GM12878 (cell line): ENCODE measurements at regions not wholly inside any gene's neighbourhood (a gene's known extent, or its start where the extent isn't known, plus 50 kb on each side); places are given as distances from the start of the nearest gene placed in this dataset.

Experiments used
- ATAC-seq: fragments of 200-7000 bp; cut with Tn5 transposase; 3 replicates; pipeline ENCODE4 v1.9.1; 2020; ENCODE audit warnings: mild to moderate bottlenecking, moderate library complexity
- BruUV-seq: library from RNA; stranded (reverse); fragments of 400-500 nt; replicated peaks from 2 replicates; lab custom pipeline; 2021; lab: Mats Ljungman, UMichigan
- CTCF ChIA-PET: fragments of 300-600 bp; sonication (Branson Sonifier 250); formaldehyde crosslinking; extraction: SDS; loops from one replicate; lab custom pipeline; 2021; ENCODE audit warnings: inconsistent platforms; lab: Yijun Ruan, JAX
- POLR2A ChIA-PET: fragments of 350-600 bp; formaldehyde crosslinking; extraction: SDS; loops from one replicate; lab custom pipeline; 2021; ENCODE audit warnings: inconsistent platforms; lab: Charles Lee
- RAD21 ChIA-PET: fragments of 300-600 bp; sonication (Branson Sonifier 250); formaldehyde crosslinking; loops from one replicate; lab custom pipeline; 2023; ENCODE audit warnings: antibody characterized with exemption; ENCODE audit not compliant: unreplicated experiment; lab: Charles Lee
- SMC1A ChIA-PET: fragments of 300-600 bp; sonication (Branson Sonifier 250); formaldehyde crosslinking; loops from one replicate; lab custom pipeline; 2023; ENCODE audit not compliant: unreplicated experiment, uncharacterized antibody; lab: Charles Lee
- DNase-seq: peaks from one replicate; pipeline ENCODE4 v3.0.0-alpha.2; 2011; ENCODE audit warnings: low read depth, low spot score
- FAIRE-seq: peaks from 3 replicates; lab custom pipeline; 2011; peaks lifted over from hg19 to GRCh38; lab: Jason Lieb, UNC
- H2AFZ ChIP-seq: 2 replicates; pipeline ENCODE4 v1.6.0; 2011; ENCODE audit warnings: low read depth, low read length, control low read depth; ENCODE audit not compliant: control insufficient read depth
- H3K27ac ChIP-seq: 2 replicates; pipeline ENCODE4 v1.5.1; 2011; ENCODE audit warnings: control low read depth; ENCODE audit not compliant: control insufficient read depth, insufficient read depth
- H3K27me3 ChIP-seq, 2 experiments: replicated peaks in 1 of 2; 2 replicates each; pipeline versions ENCODE4 v1.6.0 to v1.6.1; 2011; ENCODE audit warnings: low read length in 1 of 2; ENCODE audit not compliant: control insufficient read depth in 2 of 2, insufficient read depth in 2 of 2
- H3K36me3 ChIP-seq, 2 experiments: 2 replicates each; pipeline ENCODE4 v1.5.1; 2011; ENCODE audit warnings: low read length in 1 of 2; ENCODE audit not compliant: control insufficient read depth in 2 of 2, insufficient read depth in 2 of 2
- H3K4me1 ChIP-seq: 2 replicates; pipeline ENCODE4 v1.6.1; 2011; ENCODE audit warnings: mild to moderate bottlenecking, low read length, moderate library complexity, mixed read lengths; ENCODE audit not compliant: control insufficient read depth, insufficient read depth
- H3K4me2 ChIP-seq: 2 replicates; pipeline ENCODE4 v1.6.0; 2011; ENCODE audit warnings: control low read depth; ENCODE audit not compliant: control insufficient read depth, insufficient read depth
- H3K4me3 ChIP-seq: fragments of 200-600 bp; sonication (generic); 2 replicates; pipeline ENCODE4 v1.5.1; 2016
- H3K79me2 ChIP-seq: 2 replicates; pipeline ENCODE4 v1.6.0; 2011; ENCODE audit warnings: low read length; ENCODE audit not compliant: control insufficient read depth, insufficient read depth
- H3K9ac ChIP-seq: 2 replicates; pipeline ENCODE4 v1.8.0; 2011; ENCODE audit warnings: low read length, control low read depth, mixed read lengths; ENCODE audit not compliant: control insufficient read depth, insufficient read depth
- H3K9me3 ChIP-seq: replicated peaks from 3 replicates; pipeline ENCODE4 v1.5.1; 2011; ENCODE audit warnings: mild to moderate bottlenecking, low read length; ENCODE audit not compliant: control insufficient read depth, insufficient read depth
- H4K20me1 ChIP-seq: 2 replicates; pipeline ENCODE4 v1.6.0; 2011; ENCODE audit not compliant: control insufficient read depth, insufficient read depth
- CTCF ChIP-seq, 3 experiments: IDR thresholded peaks in 2 of 3; conservative IDR thresholded peaks in 1 of 3; 2 replicates each; pipeline ENCODE4 v1.5.1; 2011; ENCODE audit warnings: low read depth in 3 of 3, low read length in 3 of 3, mild to moderate bottlenecking in 3 of 3, control low read depth in 2 of 3, moderate library complexity in 2 of 3, inconsistent platforms in 1 of 3, mixed read lengths in 1 of 3; ENCODE audit not compliant: control insufficient read depth in 2 of 3, insufficient read depth in 1 of 3; ENCODE audit errors: extremely low read depth in 1 of 3
- ETV6 ChIP-seq, 2 experiments: fragments of 450-650 bp in 1 of 2; IDR thresholded peaks in 1 of 2; conservative IDR thresholded peaks in 1 of 2; 2 replicates each; pipeline ENCODE4 v1.6.1; 2014; ENCODE audit warnings: antibody characterized with exemption in 1 of 2, borderline replicate concordance in 1 of 2, low read depth in 1 of 2, mild to moderate bottlenecking in 1 of 2, moderate library complexity in 1 of 2
- FOS ChIP-seq: IDR thresholded peaks from 3 replicates; pipeline ENCODE4 v1.6.1; 2011; ENCODE audit warnings: borderline replicate concordance; ENCODE audit not compliant: insufficient read length; ENCODE audit errors: extremely low read depth
- IKZF1 ChIP-seq: fragments of 450-650 bp; conservative IDR thresholded peaks from 2 replicates; pipeline ENCODE4 v1.6.1; 2017; ENCODE audit warnings: antibody characterized with exemption, mild to moderate bottlenecking
- MXI1 ChIP-seq: fragments of 150-350 bp; IDR thresholded peaks from 2 replicates; pipeline ENCODE4 v1.6.1; 2011; ENCODE audit warnings: low read depth, mild to moderate bottlenecking, inconsistent platforms, low read length, improper control_type of control experiment
- NFXL1 ChIP-seq: fragments of 450-650 bp; IDR thresholded peaks from 2 replicates; pipeline ENCODE4 v1.6.1; 2017; ENCODE audit warnings: antibody characterized with exemption, mild to moderate bottlenecking, borderline replicate concordance
- NFYA ChIP-seq: IDR thresholded peaks from 2 replicates; pipeline ENCODE4 v1.6.1; 2011; ENCODE audit warnings: low read depth, mild to moderate bottlenecking, low read length, improper control_type of control experiment, borderline replicate concordance
- NR2F1 ChIP-seq: fragments of 450-650 bp; conservative IDR thresholded peaks from 2 replicates; pipeline ENCODE4 v1.6.1; 2017; ENCODE audit warnings: mild to moderate bottlenecking
- POLR2AphosphoS2 ChIP-seq: IDR thresholded peaks from 2 replicates; pipeline ENCODE4 v1.6.1; 2011; ENCODE audit warnings: low read depth, mild to moderate bottlenecking, low read length, improper control_type of control experiment, moderate library complexity
- RAD21 ChIP-seq: IDR thresholded peaks from 2 replicates; pipeline ENCODE4 v1.6.1; 2011; ENCODE audit warnings: mild to moderate bottlenecking, low read depth, low read length, moderate library complexity; ENCODE audit not compliant: insufficient read depth
- RAD51 ChIP-seq: fragments of 450-650 bp; IDR thresholded peaks from 2 replicates; pipeline ENCODE4 v1.6.1; 2016; ENCODE audit warnings: moderate library complexity, mild to moderate bottlenecking, inconsistent platforms
- SKIL ChIP-seq: fragments of 450-650 bp; IDR thresholded peaks from 2 replicates; pipeline ENCODE4 v1.6.1; 2017; ENCODE audit warnings: mild to moderate bottlenecking, low read depth, inconsistent platforms; ENCODE audit not compliant: poor library complexity, severe bottlenecking
- SMC3 ChIP-seq: IDR thresholded peaks from 2 replicates; pipeline ENCODE4 v1.6.1; 2011; ENCODE audit warnings: low read length, improper control_type of control experiment, borderline replicate concordance
- SPI1 ChIP-seq: IDR thresholded peaks from 2 replicates; pipeline ENCODE4 v1.6.1; 2011; ENCODE audit warnings: low read depth, mild to moderate bottlenecking, low read length, moderate library complexity, borderline replicate concordance; ENCODE audit not compliant: insufficient read depth
- SRF ChIP-seq, 2 experiments: IDR thresholded peaks; 2 replicates each; pipeline ENCODE4 v1.6.1; 2011; ENCODE audit warnings: low read depth in 2 of 2, low read length in 2 of 2, mild to moderate bottlenecking in 1 of 2, moderate library complexity in 1 of 2
- TARDBP ChIP-seq: IDR thresholded peaks from 2 replicates; pipeline ENCODE4 v1.6.1; 2016; ENCODE audit warnings: borderline replicate concordance
- ZNF622 ChIP-seq: fragments of 450-650 bp; IDR thresholded peaks from 2 replicates; pipeline ENCODE4 v1.6.1; 2017; ENCODE audit warnings: mild to moderate bottlenecking, inconsistent platforms
- WGBS: methylation state at CpG from one replicate; pipeline ENCODE4 v1.1.6; 2016; ENCODE audit warnings: low lambda C conversion rate; ENCODE audit not compliant: insufficient replicate concordance, insufficient coverage; ENCODE audit errors: missing lambda C conversion rate; 5-methylcytosine and 5-hydroxymethylcytosine counted together
- in situ Hi-C: fragments of 300-500 bp; cut with MboI; formaldehyde crosslinking; loops from 9 replicates; pipeline ENCODE4 v1.14.3; 2018; ENCODE audit warnings: mixed read lengths
- intact Hi-C: fragments of 100-400 bp; cut with micrococcal nuclease; formaldehyde crosslinking; loops from one replicate; pipeline ENCODE4 v1.14.2; 2022; ENCODE audit not compliant: unreplicated experiment

- TF ChIP-seq NR2F1 = no peak
These were observed 1036.1 kb downstream of the TMEM121 start (continued) for GRCh38 chr14:106562451-106562850.

DNA sequence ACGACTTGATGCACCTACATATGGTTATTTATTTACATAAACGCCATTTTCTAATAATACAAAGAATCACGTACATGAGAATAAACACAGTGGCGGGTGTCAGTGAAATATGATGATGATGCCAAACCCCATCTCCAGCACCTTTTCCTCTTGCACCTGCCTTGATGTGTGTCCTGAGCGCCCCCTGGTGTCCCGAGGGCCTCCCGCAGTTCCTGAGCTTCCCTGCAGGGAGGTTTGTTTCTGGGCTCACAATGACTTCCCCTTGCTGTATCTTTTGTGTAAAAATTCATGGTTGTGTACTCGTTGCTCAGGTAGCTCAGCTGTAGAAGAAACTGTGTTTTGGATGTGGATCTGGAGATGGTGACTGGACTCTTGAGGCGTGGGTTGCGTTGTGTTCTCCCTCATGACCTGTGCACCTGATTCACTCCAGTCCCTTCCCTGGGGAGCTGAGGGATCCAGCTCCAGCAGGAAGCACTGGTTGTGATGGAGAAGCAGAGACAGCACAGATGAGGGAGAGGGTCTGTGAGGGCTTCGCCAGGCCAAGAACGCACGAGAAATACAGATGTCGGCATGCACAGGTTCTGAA, 1037.8 kb downstream of the TMEM121 start:
- Histone ChIP-seq H3K36me3 (no peaks in the 10 kb centered on the region), H3K4me3 (no peak overlapping the region), H2AFZ (no peak overlapping the region), H3K9ac (no peak overlapping the region), H3K27ac (no peak overlapping the region), H3K79me2 (no peaks in the 10 kb centered on the region), H4K20me1 (no peaks in the 10 kb centered on the region), H3K4me2 (no peak overlapping the region), H3K9me3 (no peaks in the 10 kb centered on the region), H3K27me3 (peaks cover 0 to 2% of the 10 kb centered on the region in 2 experiments; a peak in 2 of 4 replicates), H3K4me1 (no peaks in the 10 kb centered on the region)
- intact Hi-C loops = loop anchor here (1.0 kb wide), 1 partner anchor 25 kb away; no protein-coding TSS in a partner anchor
- WGBS = 21% methylated on average over 14 of the region's 14 CpGs
- in situ Hi-C loops = no loop called here
- ChIA-PET CTCF (interaction anchor here (0.5 to 7.3 kb wide), 36 partner anchors 8 to 266 kb away, joined by 3 to 80 read pairs (median 5); no protein-coding TSS in a partner anchor), SMC1A (interaction anchor here (0.6 to 2.8 kb wide), 9 partner anchors 22 to 127 kb away, joined by 3 to 25 read pairs (median 4); no protein-coding TSS in a partner anchor), POLR2A (no interaction called here), RAD21 (interaction anchor here (0.6 to 2.4 kb wide), 7 partner anchors 12 to 62 kb away, joined by 3 to 15 read pairs (median 3); no protein-coding TSS in a partner anchor)
- TF ChIP-seq FOS (no peak), NFYA (no peak), SPI1 (0 out of 2 replicates have a peak, but pooled peaks have one; percentile 4), SRF (IDR thresholded peaks at IDR 0.05; ENCODE audit: low read depth in 2 of 2, low read length in 2 of 2) (no peak), RAD21 (peak; percentile 69), SKIL (no peak), TARDBP (no peak), SMC3 (peak; percentile 61), CTCF (IDR thresholded peaks at IDR 0.05 in 2 of 3, conservative IDR thresholded peaks at IDR 0.05 in 1 of 3; ENCODE audit: control insufficient read depth in 2 of 3, extremely low read depth in 1 of 3, insufficient read depth in 1 of 3, low read depth in 3 of 3, low read length in 3 of 3) (peak; percentile 85 to 96 (median 96)), RAD51 (no peak), ETV6 (conservative IDR thresholded peaks at IDR 0.05 in 1 of 2, IDR thresholded peaks at IDR 0.05 in 1 of 2; ENCODE audit: borderline replicate concordance in 1 of 2, low read depth in 1 of 2) (no peak), IKZF1 (no peak), NFXL1 (no peak), MXI1 (no peak), ZNF622 (no peak), POLR2AphosphoS2 (no peak)
- ATAC-seq = peak; percentile 96
- no peak for DNase-seq
- BruUV-seq = no TSS peak
- FAIRE-seq = peak; percentile 73
